Tibial nerve (tissue), 4 donors: ENCODE measurements at regions not wholly inside any gene's neighbourhood (a gene's known extent, or its start where the extent isn't known, plus 50 kb on each side); places are given as distances from the start of the nearest gene placed in this dataset.

Source experiments
- EP300 ChIP-seq, 2 donors: sonication (generic); formaldehyde crosslinking; IDR thresholded peaks; one replicate each; pipeline ENCODE4 v1.6.1; 2017; ENCODE audit warnings: antibody characterized with exemption in 2 of 2, mild to moderate bottlenecking in 1 of 2
- POLR2A ChIP-seq, 2 donors: fragments of 450-650 bp; IDR thresholded peaks; one replicate each; pipeline ENCODE4 v1.6.1; 2017; ENCODE audit warnings: antibody characterized with exemption in 2 of 2, mild to moderate bottlenecking in 2 of 2, moderate library complexity in 2 of 2
- TF ChIP-seq, protein P1 (sequence below), 5 experiments: fragments of 200-600 bp in 3 of 5; fragments of 450-650 bp in 2 of 5; sonication (generic) in 3 of 5; IDR thresholded peaks; one replicate each; pipeline ENCODE4 v1.5.1; 2016 to 2019; ENCODE audit warnings: antibody characterized with exemption in 5 of 5, mild to moderate bottlenecking in 3 of 5, moderate library complexity in 2 of 5

DNA sequence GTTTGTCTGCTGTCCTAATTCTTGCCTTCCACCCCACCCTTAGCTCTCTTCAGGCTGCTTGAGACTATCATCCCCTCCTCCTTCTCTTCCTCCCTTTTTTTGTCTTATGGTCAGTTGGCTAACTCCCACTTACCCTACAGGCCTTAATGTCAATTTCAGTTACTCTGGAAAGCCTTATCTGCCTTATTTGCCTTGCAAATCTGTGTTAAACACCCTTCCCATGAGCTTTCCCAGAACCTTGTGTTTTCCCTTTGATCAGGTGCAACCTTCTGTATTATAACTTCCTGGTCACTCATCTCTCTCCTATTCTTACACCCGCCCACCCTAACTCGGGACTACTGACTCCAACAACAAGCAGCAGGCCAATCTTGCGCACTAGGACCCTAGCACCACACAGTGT, 74.8 kb downstream of the COX18 start:
- TF ChIP-seq, protein P1, sequence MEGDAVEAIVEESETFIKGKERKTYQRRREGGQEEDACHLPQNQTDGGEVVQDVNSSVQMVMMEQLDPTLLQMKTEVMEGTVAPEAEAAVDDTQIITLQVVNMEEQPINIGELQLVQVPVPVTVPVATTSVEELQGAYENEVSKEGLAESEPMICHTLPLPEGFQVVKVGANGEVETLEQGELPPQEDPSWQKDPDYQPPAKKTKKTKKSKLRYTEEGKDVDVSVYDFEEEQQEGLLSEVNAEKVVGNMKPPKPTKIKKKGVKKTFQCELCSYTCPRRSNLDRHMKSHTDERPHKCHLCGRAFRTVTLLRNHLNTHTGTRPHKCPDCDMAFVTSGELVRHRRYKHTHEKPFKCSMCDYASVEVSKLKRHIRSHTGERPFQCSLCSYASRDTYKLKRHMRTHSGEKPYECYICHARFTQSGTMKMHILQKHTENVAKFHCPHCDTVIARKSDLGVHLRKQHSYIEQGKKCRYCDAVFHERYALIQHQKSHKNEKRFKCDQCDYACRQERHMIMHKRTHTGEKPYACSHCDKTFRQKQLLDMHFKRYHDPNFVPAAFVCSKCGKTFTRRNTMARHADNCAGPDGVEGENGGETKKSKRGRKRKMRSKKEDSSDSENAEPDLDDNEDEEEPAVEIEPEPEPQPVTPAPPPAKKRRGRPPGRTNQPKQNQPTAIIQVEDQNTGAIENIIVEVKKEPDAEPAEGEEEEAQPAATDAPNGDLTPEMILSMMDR (IDR thresholded peaks at IDR 0.05) = no peak
- TF ChIP-seq EP300 (IDR thresholded peaks at IDR 0.05) (no peak), POLR2A (IDR thresholded peaks at IDR 0.05) (no peak)
